ENCODE measurements at regions not wholly inside any gene's neighbourhood (a gene's known extent, or its start where the extent isn't known, plus 50 kb on each side); places are given as distances from the start of the nearest gene placed in this dataset.

GRCh38 chr2:33946193-33946592 lies 347.1 kb upstream of the FAM98A start:
- TF ChIP-seq CTCF (conservative IDR thresholded peaks at IDR 0.05; ENCODE audit: low read length) (no peak), EZH2phosphoT487 (IDR thresholded peaks at IDR 0.05; ENCODE audit: borderline replicate concordance, low read depth, low read length) (no peak)

All from OCI-LY7 (cell line).